GM19025 (cell line): ENCODE measurements at regions not wholly inside any gene's neighbourhood (a gene's known extent, or its start where the extent isn't known, plus 50 kb on each side); places are given as distances from the start of the nearest gene placed in this dataset.

Source experiments
- ATAC-seq: cut with Tn5 transposase; IDR thresholded peaks from one replicate; pipeline ENCODE4 v1.9.1; 2021; ENCODE audit warnings: mild to moderate bottlenecking, low read depth, moderate library complexity; ENCODE audit not compliant: unreplicated experiment

DNA sequence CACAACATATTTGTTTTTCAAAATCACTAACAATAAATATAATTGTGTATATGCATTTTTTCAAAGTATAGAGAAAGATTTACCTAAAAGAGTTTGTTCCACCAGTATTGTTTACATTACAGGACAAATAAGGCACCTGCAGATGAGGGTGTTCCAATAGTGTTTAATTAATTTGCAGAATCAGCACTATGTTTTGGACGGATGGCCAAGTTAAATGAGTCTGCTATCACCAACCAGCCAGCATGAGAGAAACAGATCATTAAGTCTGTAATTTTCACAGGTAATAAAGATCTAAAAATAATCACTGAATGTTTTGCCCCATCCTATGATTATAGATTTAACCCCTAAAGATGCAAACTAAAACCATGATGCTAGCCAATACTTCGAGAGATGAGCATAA is 2247.0 kb downstream of the NCAM2 start:
- ATAC-seq = no peak

DNA sequence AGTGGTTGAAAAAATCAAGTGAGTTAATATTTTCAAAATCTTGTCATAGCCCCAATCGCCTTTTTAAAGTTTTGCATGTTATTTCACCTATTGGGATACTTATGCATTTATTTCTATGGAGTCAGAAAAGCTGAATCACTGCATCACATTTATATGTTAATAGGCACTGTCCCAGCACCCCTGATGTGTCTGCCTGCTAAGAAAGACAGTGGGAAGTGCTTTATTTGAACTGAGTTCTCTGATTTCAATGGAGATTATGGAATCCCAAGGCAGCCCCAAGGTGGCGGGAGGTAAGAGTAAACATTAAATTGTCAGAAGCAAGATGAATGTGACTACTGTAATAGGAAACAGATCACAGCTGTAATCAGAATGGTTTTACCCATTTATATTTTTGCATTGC is 2225.7 kb downstream of the NCAM2 start:
- no peak for ATAC-seq

DNA sequence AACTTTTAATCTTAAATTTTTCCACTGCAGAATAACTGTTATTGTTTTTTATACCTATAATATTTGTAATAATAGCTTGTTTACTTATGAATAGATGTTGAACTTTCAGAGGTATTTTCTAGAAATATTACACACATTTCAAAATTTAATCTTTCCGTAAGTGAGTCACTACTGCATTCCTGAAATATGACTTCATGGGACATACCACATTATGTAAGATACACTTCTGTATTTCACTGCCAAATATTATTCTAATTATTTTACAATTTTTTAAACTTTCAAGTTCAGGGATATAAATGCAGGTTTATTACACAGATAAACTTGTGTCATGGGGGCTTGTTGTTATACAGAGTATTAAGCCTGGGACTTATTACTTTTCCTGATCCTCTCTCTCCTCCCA is 2220.5 kb downstream of the NCAM2 start:
- no peak for ATAC-seq

DNA sequence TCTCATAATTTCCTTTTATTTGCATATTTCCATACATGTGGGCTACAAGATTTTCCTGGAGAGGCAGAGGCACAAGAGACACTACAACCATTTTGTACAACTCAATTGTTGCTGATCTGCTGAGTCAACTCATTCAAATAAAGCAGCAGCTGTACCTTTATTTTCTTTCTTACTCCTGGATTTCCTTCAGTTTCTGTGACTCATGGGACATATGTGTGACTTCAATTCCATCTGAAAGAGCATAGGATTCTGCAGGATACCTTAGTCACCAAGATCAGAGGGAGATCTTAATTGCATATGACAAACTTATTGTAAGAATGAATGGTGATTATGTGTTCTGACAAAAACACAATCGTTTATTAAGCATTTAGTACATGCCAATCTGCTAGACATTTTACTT is 2219.4 kb downstream of the NCAM2 start:
- no peak for ATAC-seq

DNA sequence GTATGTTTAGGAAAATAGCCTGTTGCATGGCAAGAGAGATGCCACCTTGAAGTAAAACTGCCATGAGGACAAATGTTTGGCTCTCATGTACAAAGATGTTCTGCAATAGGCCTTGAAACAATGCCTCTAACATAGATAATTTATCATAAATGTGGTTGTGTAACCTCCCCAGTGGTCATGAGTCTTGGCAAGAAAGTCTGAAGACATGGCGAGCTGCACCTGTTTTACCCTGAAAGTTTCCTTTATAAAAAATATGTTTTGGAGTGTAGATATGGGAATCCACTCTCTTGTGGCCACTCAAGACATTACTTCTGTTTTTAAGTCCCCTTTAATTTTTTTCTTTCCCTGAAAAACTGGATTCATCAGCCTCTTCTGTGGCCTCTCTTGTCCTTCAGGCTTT is 2217.1 kb downstream of the NCAM2 start:
- no peak for ATAC-seq
